GM18868 (cell line): ENCODE measurements at regions not wholly inside any gene's neighbourhood (a gene's known extent, or its start where the extent isn't known, plus 50 kb on each side); places are given as distances from the start of the nearest gene placed in this dataset.
"Not testable (repeated sequence)": the region's sequence is repeated elsewhere in the genome, so short reads cannot be mapped to it uniquely, and the experiment has no call there.

Experiments
- ATAC-seq: cut with Tn5 transposase; IDR thresholded peaks from one replicate; pipeline ENCODE4 v1.9.1; 2021; ENCODE audit warnings: mild to moderate bottlenecking, moderate library complexity; ENCODE audit not compliant: unreplicated experiment

DNA sequence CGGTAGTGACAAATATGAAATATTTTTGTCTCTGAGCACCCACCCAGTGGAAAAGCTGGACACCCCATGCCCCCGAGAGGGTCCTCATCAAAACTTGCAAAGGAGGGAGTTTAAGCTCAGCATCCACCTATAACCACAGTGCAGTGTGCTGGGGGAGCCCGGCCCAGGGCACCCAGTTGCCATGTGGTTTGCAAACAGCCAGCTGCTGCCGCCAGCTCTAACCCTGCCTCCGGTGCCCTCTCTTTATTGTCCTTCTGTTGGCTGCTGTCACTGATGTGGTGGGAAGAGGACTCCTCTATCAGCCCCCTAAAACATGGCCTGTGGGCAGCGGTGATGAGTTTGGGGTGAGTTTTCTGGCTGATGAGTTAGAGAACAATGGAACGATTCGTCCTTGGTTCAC, 160.9 kb upstream of the MVB12B start:
- ATAC-seq, result no peak

DNA sequence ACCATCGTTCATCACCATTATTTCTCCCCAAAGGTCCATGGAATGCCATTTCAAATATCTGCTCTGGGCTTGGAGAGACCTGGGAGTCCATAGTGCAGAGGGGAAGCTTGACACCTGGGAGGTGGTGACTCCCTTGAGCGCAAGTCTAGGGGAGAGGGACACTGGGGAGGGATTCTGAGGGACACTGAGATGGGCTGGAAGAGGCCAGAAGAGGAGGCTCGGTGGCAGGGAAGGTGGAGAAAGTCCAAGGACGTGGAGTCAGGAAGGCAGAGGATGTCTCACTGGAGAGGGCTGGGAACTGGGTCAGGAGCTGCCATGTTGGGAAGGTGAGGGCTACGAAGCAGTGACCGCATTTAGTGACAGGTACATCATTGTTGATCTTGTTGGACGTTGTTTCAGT, 160.3 kb upstream of the MVB12B start:
- ATAC-seq, result no peak

DNA sequence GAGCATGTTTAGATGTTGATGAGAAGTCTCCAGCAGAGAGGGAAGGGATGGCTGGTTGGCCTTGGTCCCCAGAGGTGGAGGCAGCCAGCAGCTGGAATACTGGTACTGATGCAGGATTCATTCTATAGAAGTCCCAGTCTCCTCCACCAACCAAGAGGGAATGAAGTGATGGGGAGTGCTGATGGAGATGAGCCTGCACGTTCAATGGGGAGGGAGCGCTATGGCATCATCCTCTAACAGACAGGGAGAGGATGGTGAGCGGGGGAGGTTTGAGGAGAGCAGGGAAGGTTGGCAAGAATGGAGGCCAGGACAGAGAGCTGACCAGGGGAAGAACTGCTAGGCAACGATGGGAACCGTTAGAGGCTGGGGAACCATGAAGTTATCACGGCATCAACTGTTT, 159.8 kb upstream of the MVB12B start:
- no peak for ATAC-seq

DNA sequence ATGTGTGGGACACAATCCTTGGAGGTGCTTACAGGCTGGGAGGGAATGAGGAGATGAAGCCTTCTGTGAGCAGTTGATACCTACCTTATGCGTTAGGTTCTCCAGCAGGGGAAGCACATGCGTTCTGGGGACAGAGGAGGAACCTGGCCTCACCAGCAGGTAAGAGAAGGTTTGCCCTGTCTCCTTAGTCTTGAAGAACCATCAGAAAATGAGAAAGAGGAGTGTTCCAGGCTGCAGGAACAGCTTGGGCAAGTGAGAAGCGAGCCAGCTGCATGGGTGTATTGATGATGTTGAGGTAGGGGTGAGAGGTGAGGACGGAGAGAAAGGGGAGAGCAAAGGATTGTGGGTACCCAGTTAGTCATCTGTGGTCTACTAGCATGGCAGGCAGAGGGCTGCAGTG, 156.9 kb upstream of the MVB12B start:
- no peak for ATAC-seq

DNA sequence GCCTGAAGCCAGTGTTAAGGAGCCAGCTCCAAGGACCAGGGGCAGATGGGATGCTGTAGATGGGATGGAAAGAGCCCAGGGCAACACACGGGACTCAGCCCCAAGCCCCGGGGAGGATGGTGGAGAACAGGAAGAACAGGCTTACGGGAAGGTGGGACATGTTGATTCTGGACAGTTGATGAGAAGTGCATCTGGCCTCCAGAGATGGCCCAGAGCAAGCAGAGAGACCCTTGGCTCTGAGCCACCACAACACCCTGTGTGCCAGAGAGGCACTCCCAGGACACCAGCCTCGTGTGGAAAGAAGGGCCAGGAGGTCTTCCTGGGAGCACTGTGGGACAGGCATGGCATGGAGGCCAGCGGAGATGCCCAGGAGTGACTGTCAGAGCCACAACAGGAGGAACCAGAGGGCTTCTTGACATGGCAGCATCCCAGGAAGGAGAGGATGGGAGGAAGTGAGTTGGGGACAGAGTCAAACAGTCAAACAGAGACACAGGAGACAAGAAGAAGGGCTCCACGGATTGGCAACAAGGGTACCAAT, 156.3 kb upstream of the MVB12B start:
- no peak for ATAC-seq

DNA sequence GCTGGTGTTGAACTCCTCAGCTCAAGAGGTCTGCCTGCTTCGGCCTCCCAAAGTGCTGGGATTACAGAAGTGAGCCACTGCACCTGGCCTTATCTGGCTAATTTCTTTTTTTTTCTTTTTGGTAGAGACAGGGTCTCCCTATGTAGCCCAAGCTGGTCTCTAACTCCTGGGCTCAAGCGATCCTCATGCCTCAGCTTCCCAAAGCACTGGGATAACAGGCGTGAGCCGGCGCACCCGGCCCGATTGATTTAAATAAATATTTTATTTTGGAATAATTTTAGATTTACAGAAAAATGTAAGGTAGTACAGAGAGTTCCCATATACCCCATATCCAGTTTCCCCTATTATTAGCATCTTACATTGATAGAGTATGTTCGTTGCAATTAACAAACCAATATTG, 155.0 kb upstream of the MVB12B start:
- no peak for ATAC-seq

DNA sequence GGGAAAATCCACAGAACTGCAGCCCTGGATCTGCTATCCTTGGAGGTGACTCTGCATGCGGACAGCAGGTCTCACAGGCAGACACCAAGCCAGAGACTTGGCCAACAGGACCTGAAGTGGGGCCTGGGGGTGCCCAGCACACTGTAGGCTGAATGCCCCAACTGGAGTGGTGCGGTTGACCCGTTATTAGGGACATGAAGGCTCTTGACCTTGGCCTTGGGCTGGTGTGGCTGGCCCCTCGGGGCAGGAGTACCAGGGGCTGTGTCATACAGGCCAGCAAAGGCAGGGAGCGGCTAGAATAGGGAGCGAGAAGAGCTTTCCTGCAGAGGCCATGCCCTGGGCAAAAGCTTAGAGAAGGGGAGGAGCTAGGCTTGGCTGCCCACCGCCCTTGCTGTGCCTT, 153.2 kb upstream of the MVB12B start:
- ATAC-seq, result no peak

DNA sequence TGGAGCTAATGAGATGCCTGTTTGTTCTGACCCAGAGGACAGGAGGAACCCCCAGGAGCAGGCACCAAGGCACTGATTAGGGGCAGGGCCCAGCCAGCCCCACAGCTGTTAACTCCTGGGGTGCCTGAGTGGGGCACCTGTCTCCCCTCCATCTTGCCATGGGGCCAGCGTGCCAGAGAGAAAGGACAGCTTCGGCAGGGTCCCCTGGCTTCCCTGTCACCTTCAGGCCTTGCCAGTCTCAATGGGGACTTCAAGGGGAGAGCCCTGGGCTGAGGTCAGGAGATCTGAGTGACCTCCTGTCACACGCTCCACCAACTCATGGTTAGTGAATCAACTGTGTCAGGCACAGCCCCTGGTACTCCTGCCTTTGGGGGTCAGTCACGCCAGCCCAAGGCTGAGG, 152.7 kb upstream of the MVB12B start:
- ATAC-seq, result no peak

DNA sequence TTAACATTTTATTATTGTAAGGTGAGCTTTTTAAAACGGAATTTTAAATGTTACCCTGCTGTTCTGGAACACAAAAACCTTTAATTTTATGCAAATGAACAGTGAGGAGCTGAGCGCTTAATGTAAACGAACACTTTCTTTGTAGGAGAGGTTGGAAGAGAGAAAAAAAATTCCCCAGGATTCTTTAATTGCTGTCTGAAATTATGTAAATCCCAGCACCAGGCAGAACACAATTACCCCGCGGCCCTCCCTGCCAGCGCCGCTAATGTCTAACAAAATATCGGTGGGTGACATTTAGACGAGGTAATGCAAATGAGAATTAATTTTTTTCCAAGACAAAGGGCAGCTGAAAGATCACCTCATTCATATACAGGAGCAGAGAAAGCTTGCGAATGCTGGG, 143.4 kb upstream of the MVB12B start:
- ATAC-seq, result no peak

DNA sequence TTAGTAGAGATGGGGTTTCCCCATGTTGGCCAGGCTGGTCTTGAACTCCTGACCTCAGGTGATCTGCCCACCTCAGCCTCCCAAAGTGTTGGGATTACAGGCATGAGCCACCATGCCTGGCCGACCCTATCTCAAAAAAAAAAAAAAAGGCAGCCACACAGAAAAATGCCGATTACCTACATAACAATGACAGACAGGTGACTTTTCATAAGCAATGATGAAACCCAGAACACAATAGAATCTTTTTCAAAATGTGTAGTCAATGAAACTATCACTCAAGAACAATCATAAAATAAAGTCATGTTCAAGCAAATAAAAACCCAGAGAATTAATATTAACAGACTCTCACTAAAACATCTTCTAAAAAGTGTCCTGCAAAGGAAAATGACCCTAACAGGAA, 135.6 kb upstream of the MVB12B start:
- ATAC-seq, result not testable (repeated sequence)

DNA sequence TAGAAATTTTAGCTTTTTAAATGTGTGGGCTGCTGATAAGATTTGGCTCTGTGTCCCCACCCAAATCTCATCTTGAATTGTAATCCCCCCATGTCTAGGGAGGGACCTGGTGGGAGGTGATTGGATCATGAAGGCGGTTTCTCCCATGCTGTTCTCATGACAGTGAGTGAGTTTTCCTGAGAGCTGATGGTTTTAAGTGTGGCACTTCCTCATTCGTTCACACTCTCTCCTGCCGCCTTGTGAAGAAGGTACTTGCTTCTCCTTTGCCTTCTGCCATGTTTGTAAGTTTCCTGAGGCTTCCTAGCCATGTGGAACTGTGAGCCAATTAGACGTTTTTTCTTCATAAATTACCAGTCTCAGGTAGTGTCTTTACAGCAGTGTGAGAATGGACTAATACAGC, 127.8 kb upstream of the MVB12B start:
- no peak for ATAC-seq

DNA sequence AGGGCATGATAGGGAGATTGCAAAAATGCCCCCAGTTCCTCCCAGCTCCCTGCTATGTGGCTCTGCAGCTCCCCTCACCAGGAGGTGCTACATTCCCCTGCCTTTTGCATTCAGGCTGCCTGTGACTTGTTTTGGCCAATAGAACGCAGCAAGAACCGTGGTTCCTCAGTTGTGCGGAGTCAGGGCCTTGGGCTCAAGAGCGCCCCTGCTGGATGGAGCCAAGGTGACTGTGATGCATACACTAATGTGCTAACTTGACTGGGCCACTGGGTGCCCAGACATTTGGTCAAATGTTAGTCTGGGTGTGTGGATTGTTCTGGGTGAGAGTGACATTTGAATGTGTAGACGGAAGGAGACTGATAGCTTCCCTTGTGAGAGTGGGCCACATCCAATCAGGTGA, 123.3 kb upstream of the MVB12B start:
- ATAC-seq, result no peak

DNA sequence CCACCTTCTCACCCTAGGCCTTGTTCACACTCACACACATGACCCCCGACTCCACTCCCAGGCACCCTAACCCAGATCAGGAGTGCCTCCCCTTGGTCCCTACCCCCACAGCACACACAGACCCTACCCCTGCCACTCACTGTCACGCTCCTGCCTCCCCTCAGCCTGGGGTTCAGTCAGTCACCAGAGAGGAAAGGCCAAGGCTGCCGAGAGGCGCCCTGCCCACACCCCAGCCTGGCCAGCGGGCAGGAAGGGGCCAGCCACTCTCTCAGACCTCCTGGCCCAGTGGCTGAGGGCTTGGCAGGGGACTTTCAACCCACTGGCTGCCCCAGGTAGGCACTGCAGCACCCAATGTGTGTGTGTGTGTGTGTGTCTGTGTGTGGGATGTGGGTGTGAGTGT, 122.4 kb upstream of the MVB12B start:
- no peak for ATAC-seq

DNA sequence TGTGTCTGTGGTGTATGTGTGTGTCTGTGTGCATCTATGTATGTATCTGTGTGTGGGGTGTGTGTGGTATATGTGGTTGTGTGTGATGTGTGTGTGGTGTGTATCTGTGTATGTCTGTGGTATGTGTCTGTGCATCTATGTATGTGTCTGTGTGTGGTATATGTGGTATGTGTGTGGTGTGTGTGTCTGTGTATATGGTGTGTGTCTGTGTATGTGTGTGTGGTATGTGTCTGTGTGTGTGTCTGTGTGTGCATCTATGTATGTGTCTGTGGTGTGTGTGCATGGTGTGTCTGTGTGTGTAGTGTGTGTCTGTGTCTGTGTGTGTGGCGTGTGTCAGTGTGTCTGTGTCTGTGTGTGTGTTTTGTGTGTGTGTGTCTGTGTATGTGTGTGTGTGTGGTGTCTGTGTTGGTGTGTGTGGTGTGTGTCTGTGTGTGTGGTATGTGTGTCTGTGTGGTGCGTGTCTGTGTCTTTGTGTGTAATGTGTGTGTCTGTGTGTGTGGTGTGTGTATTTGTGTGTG, 121.9 kb upstream of the MVB12B start:
- no peak for ATAC-seq

DNA sequence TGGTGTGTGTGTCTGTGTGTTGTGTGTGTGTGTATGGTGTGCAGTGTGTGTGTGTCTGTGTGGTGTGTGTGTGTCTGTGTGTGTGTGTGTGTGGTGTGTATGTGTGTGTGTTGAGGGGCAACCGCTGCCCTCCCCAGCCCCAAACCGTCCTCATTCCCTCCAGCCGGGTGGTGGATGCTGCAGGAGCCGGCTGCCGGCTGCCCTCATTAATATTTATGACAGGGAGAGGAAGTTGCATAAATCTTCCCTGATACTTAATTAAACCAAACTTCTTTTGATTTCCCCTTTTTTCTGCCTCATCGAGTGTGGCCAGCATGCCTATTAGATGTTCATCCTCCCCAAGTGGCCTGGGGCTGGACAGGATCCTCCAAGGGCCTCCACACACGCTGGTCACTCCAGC, 121.4 kb upstream of the MVB12B start:
- ATAC-seq, result no peak

DNA sequence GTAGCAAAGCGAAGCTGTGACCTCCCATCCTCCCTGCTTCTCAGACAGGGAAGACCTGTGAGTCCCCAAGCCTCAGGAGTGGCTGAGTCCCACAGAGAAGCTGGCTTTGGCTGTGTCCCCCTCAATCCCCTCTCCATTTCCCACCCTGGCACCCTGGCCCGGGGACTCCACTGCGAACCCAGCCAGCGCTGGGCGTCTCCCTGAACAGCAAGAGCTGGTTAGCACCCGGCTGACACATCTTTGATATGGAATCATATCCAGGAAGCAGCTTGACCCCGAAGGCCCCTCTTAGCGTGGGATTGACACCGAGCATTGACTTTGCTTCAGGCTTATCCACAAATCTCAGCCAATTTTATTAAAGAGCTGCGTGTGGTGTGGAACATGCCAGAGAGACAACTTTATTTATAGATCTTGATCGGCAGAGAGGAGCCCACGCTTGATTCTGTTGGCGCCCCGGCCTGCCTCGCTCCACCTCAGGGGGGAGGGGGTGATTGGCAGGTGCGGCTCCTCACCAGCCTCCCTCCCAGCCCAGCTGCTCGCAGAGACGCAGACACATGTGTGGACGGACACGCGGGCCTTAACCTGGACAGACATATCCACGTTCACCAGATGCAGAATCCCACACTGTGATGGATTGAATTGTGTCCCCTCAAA, 120.7 kb upstream of the MVB12B start:
- no peak for ATAC-seq

DNA sequence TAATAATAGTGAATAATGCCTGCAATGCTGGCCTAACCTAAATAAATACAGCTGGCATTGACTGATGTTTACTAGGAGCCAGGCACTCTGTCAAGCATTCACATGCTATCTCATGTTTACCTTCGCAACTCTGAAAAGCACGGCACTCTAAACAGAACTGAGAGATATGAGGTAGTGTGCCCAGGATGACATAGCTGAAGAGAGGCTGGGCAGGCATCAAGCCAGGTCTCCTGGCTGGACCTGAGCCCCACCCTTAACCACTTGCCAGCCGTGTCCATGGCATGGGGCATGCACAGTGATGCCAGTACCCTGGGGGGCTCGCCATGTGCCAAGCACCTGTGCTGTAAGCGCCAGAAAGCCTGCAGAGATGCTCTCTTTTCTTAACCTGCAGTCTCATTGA, 119.4 kb upstream of the MVB12B start:
- no peak for ATAC-seq

DNA sequence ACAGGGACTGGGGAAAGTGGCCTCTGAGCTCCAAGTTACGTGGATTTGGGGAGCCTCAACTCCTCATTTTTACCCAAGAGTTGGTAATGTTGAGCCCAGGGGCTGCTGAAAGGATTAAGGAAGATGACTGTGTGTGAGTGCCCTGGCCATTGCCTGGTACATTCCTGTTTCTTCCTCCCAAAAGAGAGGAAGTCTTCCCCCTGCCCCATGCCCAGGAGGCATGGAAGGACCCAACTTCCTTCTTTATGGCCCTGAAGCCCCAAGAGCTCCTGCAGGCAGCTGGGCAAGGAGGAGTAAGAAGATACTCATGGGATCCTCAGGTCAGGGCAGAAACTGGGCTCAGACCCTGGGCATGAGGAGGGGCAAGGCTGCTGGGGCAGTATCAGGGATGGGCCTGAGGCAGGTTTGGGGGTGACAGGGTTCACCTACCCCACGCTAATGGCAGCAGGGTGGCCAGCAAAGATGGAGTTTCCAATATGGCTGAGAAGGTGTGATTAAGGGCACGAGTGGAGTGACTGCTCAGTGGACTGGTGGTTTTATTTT, 118.3 kb upstream of the MVB12B start:
- no peak for ATAC-seq

DNA sequence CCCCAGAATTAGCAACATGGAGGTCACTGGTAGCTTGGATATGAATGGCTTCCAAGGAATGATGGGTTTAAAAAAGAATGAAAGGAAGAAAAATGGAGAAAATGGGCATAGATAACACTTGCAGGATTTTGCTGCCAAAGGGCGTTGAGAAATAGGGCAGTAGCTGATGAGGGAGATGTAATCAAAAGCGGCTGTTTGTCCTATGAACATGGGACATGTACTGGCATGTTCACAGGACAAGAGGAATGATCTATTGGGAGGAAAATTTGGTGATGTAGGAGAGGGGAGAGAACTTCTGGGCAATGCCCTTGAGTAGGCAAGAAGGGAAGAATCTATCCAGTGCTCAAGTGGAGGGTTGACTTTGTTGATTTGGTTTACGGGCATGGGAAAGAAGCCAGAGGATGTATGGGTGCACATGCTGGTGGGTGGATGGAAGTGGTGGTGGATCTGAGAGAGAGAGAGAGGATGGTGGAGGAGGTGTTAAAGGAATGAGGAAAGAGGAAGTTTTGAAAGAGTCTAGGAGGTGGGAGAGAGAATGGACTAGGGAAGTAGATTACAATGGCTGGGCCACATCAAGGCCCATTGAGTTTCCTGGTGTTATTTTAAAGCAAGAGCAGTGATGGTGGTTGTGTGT, 115.1 kb upstream of the MVB12B start:
- no peak for ATAC-seq

DNA sequence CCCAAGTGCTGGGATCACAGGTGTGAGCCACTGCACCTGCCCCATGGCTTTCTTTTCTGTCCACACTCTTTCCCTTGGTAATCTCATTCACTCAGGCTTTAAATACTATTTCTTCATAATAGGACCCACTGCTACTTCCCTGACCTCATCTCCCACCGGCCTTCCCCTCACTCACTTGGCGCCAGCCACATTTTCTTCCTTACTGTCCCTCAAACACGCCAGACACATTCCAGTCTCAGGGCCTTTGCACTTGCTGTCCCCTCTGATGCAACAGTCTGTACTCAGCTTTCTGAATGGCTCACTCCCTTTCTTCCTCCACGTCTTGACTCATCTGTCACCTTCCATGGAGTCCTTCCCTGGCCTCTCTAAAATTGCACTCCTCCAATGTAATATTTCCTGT, 111.1 kb upstream of the MVB12B start:
- ATAC-seq, result no peak

DNA sequence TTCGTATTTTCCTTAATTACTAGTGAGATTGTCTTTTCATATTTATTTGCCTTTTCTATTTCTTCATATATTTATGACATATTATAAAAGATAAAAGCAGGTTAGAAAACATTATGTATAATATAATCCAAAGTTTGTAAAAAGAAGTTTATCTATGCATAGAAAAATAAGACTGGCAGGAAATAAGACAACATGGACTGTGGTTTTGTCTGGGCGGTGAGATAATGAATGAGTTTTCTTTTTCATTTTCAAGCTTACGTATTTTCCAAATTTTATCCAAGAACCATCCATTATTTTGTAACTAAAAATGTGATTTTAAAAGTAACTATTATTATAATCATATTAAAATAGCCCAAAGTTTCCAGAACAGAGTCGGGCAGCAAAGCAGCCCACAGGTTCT, 109.8 kb upstream of the MVB12B start:
- no peak for ATAC-seq

DNA sequence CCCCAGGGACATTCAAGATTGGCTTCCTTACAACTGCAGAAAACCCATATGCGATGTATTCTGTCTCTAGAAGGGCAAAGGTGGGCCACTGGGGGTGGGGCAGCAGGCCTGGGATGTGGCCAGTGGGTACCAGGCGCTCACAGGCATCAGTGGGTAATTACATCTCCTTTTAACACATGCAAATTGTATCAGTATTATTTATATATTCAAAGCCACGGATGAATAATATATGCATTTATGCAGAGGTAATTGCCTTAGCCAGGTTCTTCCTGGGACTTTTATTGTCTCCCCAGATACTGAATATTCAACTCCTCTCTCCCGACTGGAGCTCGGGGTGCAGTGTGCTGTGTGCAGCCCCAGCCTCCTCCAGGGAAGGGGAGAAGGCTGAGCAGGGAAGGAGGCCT, 109.4 kb upstream of the MVB12B start:
- ATAC-seq, result no peak
